Spleen (tissue), 7 donors: ENCODE measurements at regions not wholly inside any gene's neighbourhood (a gene's known extent, or its start where the extent isn't known, plus 50 kb on each side); places are given as distances from the start of the nearest gene placed in this dataset.

Experiments
- POLR2A ChIP-seq, 3 donors: fragments of 450-650 bp; IDR thresholded peaks; one replicate each; pipeline ENCODE4 v1.5.1; 2017; ENCODE audit warnings: antibody characterized with exemption in 3 of 3, mild to moderate bottlenecking in 1 of 3
- POLR2AphosphoS5 ChIP-seq, 3 donors: sonication (generic); formaldehyde crosslinking; IDR thresholded peaks; one replicate each; pipeline ENCODE4 v1.5.1; 2017; ENCODE audit warnings: antibody characterized with exemption in 3 of 3
- TF ChIP-seq, protein P1 (sequence below), 11 experiments: fragments of 200-600 bp in 7 of 11; fragments of 450-650 bp in 4 of 11; sonication (generic) in 4 of 11; IDR thresholded peaks in 8 of 11; conservative IDR thresholded peaks in 3 of 11; 1 replicate in 7 of 11; 2 replicates in 4 of 11; pipeline versions ENCODE4 v1.4.0 to v1.8.0; 2016 to 2021; ENCODE audit warnings: antibody characterized with exemption in 11 of 11, inconsistent platforms in 4 of 11, mild to moderate bottlenecking in 1 of 11
- donor health status: DM: no; HTN: no; CAD: no; lungs with moderate emphysema.
- donor health status: DM: no; HTN: no; CAD: no.
- donor health status: DM: no; HTN: no; CAD: no.

GRCh38 chr10:8659982-8660381, 605.5 kb downstream of the GATA3 start:
- TF ChIP-seq, protein P1, sequence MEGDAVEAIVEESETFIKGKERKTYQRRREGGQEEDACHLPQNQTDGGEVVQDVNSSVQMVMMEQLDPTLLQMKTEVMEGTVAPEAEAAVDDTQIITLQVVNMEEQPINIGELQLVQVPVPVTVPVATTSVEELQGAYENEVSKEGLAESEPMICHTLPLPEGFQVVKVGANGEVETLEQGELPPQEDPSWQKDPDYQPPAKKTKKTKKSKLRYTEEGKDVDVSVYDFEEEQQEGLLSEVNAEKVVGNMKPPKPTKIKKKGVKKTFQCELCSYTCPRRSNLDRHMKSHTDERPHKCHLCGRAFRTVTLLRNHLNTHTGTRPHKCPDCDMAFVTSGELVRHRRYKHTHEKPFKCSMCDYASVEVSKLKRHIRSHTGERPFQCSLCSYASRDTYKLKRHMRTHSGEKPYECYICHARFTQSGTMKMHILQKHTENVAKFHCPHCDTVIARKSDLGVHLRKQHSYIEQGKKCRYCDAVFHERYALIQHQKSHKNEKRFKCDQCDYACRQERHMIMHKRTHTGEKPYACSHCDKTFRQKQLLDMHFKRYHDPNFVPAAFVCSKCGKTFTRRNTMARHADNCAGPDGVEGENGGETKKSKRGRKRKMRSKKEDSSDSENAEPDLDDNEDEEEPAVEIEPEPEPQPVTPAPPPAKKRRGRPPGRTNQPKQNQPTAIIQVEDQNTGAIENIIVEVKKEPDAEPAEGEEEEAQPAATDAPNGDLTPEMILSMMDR (IDR thresholded peaks at IDR 0.05 in 8 of 11, conservative IDR thresholded peaks at IDR 0.05 in 3 of 11) = no peak
- no peak for TF ChIP-seq POLR2AphosphoS5 (IDR thresholded peaks at IDR 0.05)
- TF ChIP-seq POLR2A (IDR thresholded peaks at IDR 0.05) = no peak
